ENCODE measurements at regions not wholly inside any gene's neighbourhood (a gene's known extent, or its start where the extent isn't known, plus 50 kb on each side); places are given as distances from the start of the nearest gene placed in this dataset.

DNA sequence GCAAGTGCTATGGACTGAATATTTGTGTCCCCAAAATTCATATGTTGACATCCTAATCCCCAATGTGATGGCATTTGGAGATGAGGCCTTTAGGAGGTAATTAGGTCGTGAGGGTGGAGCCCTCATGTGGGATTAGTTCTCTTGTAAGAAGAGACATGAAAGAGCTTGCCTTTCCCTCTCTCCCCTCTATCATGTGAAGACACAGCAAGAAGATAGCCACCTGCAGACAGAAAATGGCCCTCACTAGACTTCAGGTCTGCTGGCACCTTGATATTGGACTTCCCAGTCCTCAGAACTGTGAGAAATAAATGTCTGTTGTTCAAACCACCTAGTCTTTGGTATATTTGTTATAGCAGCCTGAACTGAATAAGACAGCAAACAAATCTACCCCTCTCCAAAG is 75.1 kb upstream of the TBX20 start:
- no TSS peak for BruUV-seq (replicated peaks)
- H3K9me3 Mint-ChIP-seq (ENCODE audit: unreplicated experiment) = no peaks in the 10 kb centered on the region
- TF ChIP-seq, protein P1, sequence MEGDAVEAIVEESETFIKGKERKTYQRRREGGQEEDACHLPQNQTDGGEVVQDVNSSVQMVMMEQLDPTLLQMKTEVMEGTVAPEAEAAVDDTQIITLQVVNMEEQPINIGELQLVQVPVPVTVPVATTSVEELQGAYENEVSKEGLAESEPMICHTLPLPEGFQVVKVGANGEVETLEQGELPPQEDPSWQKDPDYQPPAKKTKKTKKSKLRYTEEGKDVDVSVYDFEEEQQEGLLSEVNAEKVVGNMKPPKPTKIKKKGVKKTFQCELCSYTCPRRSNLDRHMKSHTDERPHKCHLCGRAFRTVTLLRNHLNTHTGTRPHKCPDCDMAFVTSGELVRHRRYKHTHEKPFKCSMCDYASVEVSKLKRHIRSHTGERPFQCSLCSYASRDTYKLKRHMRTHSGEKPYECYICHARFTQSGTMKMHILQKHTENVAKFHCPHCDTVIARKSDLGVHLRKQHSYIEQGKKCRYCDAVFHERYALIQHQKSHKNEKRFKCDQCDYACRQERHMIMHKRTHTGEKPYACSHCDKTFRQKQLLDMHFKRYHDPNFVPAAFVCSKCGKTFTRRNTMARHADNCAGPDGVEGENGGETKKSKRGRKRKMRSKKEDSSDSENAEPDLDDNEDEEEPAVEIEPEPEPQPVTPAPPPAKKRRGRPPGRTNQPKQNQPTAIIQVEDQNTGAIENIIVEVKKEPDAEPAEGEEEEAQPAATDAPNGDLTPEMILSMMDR (IDR thresholded peaks at IDR 0.05; ENCODE audit: insufficient read depth in 1 of 2, low read depth in 1 of 2, low read length in 1 of 2, severe bottlenecking in 1 of 2, unreplicated experiment in 1 of 2) = no peak

DNA sequence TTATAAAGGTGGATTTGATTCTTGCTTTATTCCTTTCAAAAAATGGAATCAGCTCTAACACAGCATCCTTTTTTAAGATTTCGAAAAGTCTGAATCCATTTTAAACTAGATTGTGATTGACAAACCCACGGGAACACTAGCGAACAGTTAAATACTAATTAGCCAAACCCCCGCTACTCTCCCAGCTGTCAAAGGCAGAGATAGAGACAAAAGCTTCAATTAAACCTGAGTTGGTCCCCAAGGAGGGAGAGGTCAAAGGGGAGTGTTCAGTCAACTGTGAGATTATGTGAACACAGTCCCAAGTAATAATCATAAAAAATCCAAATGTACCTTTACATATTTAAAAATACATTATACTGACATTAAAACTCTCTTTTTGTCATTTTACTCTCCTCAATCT is 65.7 kb upstream of the TBX20 start:
- Mint-ChIP-seq H3K4me1 (ENCODE audit: low read depth, unreplicated experiment) (no peaks in the 10 kb centered on the region), H3K27me3 (ENCODE audit: insufficient read depth, unreplicated experiment) (peaks cover 15% of the 10 kb centered on the region), H3K9me3 (ENCODE audit: unreplicated experiment) (no peaks in the 10 kb centered on the region), H3K36me3 (ENCODE audit: insufficient read depth, unreplicated experiment) (no peaks in the 10 kb centered on the region), H3K4me3 (ENCODE audit: unreplicated experiment) (no peak overlapping the region), H3K27ac (ENCODE audit: unreplicated experiment) (no peak overlapping the region)
- intact Hi-C loops (cut with micrococcal nuclease; ENCODE audit: unreplicated experiment) = no loop called here
- DNase-seq = no peak
- TF ChIP-seq, protein P1 (IDR thresholded peaks at IDR 0.05; ENCODE audit: insufficient read depth in 1 of 2, low read depth in 1 of 2, low read length in 1 of 2, severe bottlenecking in 1 of 2, unreplicated experiment in 1 of 2) = no peak
- no peaks in the 10 kb centered on the region for H3K4me1 ChIP-seq
- H3K9me3 ChIP-seq = 0 out of 2 replicates have a peak, but pooled peaks cover 3% of the 10 kb centered on the region
- BruUV-seq (replicated peaks) = no TSS peak
- H3K4me3 ChIP-seq (ENCODE audit: low read depth, low read length) = no peak overlapping the region
- ChIA-PET CTCF (no interaction called here), POLR2A (no interaction called here)
- no peaks in the 10 kb centered on the region for H3K27me3 ChIP-seq (replicated peaks; ENCODE audit: control insufficient read depth, insufficient read depth, low read length)
- no peaks in the 10 kb centered on the region for H3K36me3 ChIP-seq (ENCODE audit: control insufficient read depth, insufficient read depth, low read length)

More for the DNA sequence above, 75.1 kb upstream of the TBX20 start:
- Mint-ChIP-seq H3K4me3 (ENCODE audit: unreplicated experiment) (no peak overlapping the region), H3K4me1 (ENCODE audit: low read depth, unreplicated experiment) (no peaks in the 10 kb centered on the region), H3K27ac (ENCODE audit: unreplicated experiment) (no peak overlapping the region), H3K27me3 (ENCODE audit: insufficient read depth, unreplicated experiment) (peaks cover 9% of the 10 kb centered on the region), H3K36me3 (ENCODE audit: insufficient read depth, unreplicated experiment) (no peaks in the 10 kb centered on the region)
- ChIA-PET POLR2A (no interaction called here), CTCF (no interaction called here)
- H3K4me1 ChIP-seq = no peaks in the 10 kb centered on the region
- intact Hi-C loops (cut with micrococcal nuclease; ENCODE audit: unreplicated experiment) = no loop called here
- H3K27me3 ChIP-seq (replicated peaks; ENCODE audit: control insufficient read depth, insufficient read depth, low read length) = no peaks in the 10 kb centered on the region
- H3K9me3 ChIP-seq = peaks cover 7% of the 10 kb centered on the region; the same call in 1 of the 2 replicates
- H3K4me3 ChIP-seq (ENCODE audit: low read depth, low read length) = no peak overlapping the region
- H3K36me3 ChIP-seq (ENCODE audit: control insufficient read depth, insufficient read depth, low read length) = no peaks in the 10 kb centered on the region
- no peak for DNase-seq

DNA sequence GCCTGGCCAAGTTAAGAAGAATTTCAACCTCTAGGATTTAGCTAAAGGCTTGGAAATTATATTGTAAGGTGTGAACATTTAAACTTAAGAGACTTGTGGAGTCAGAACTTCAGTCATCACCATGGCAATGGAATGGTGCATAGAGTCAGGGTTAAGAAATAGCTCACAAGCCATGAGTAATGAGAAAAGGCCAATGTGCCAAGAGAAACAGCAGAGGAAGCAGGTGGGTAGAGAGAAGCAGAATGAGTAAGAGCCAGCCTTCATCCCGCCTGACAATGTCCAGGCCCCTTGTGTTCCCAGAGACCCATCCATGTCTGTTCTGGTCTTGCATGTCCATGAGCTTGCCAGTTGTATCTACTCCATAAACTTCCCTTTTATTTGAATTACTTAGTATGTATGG is 62.6 kb upstream of the TBX20 start:
- BruUV-seq (replicated peaks) = no TSS peak
- no peaks in the 10 kb centered on the region for H3K27me3 ChIP-seq (replicated peaks; ENCODE audit: control insufficient read depth, insufficient read depth, low read length)
- no peak overlapping the region for H3K27ac Mint-ChIP-seq (ENCODE audit: unreplicated experiment)
- intact Hi-C loops (cut with micrococcal nuclease; ENCODE audit: unreplicated experiment) = no loop called here
- H3K4me3 Mint-ChIP-seq (ENCODE audit: unreplicated experiment) = no peak overlapping the region
- H3K27me3 Mint-ChIP-seq (ENCODE audit: insufficient read depth, unreplicated experiment) = peaks cover 8% of the 10 kb centered on the region
- TF ChIP-seq, protein P1 (IDR thresholded peaks at IDR 0.05; ENCODE audit: insufficient read depth in 1 of 2, low read depth in 1 of 2, low read length in 1 of 2, severe bottlenecking in 1 of 2, unreplicated experiment in 1 of 2) = no peak
- no peaks in the 10 kb centered on the region for H3K4me1 Mint-ChIP-seq (ENCODE audit: low read depth, unreplicated experiment)
- no peaks in the 10 kb centered on the region for H3K9me3 Mint-ChIP-seq (ENCODE audit: unreplicated experiment)
- H3K4me3 ChIP-seq (ENCODE audit: low read depth, low read length) = no peak overlapping the region
- ChIA-PET POLR2A (no interaction called here), CTCF (no interaction called here)
- H3K4me1 ChIP-seq = no peaks in the 10 kb centered on the region
- no peaks in the 10 kb centered on the region for H3K9me3 ChIP-seq
- no peaks in the 10 kb centered on the region for H3K36me3 Mint-ChIP-seq (ENCODE audit: insufficient read depth, unreplicated experiment)
- H3K36me3 ChIP-seq (ENCODE audit: control insufficient read depth, insufficient read depth, low read length) = no peaks in the 10 kb centered on the region
- no peak for DNase-seq
